SU-DHL-6 (cell line): ENCODE measurements at regions not wholly inside any gene's neighbourhood (a gene's known extent, or its start where the extent isn't known, plus 50 kb on each side); places are given as distances from the start of the nearest gene placed in this dataset.

Experiments used
- EZH2phosphoT487 ChIP-seq: fragments of 200-600 bp; sonication (generic), shearing (Covaris generic); conservative IDR thresholded peaks from 2 replicates; pipeline ENCODE4 v1.6.1; 2018; ENCODE audit warnings: mild to moderate bottlenecking, antibody characterized with exemption, low read length, moderate library complexity, mixed read lengths
- TF ChIP-seq, protein P1 (sequence below): fragments of 200-600 bp; sonication (generic); IDR thresholded peaks from one replicate; pipeline ENCODE4 v1.5.1; 2017; ENCODE audit warnings: antibody characterized with exemption, mild to moderate bottlenecking, low read length, moderate library complexity; ENCODE audit not compliant: insufficient read depth, poor library complexity, severe bottlenecking

DNA sequence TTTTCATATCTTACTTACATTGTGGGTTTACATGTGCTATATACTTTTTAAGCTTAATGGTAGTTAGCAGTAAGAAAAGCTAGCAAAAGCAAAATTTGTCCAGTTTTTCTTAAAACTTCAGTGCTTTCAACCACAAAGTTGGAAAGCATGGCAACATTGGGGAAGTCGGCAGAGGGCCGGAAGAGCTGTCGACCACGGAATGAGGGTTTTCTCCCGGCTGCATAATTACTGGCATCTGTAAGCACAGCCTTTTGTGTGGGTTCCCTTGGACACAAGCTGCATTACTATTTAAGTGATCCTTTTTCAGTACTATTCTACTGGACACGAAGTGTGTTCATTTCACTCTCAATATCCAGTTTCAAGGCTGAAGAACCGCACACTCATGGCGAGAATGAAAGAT, 560.4 kb downstream of the ANKRD50 start:
- TF ChIP-seq, protein P1, sequence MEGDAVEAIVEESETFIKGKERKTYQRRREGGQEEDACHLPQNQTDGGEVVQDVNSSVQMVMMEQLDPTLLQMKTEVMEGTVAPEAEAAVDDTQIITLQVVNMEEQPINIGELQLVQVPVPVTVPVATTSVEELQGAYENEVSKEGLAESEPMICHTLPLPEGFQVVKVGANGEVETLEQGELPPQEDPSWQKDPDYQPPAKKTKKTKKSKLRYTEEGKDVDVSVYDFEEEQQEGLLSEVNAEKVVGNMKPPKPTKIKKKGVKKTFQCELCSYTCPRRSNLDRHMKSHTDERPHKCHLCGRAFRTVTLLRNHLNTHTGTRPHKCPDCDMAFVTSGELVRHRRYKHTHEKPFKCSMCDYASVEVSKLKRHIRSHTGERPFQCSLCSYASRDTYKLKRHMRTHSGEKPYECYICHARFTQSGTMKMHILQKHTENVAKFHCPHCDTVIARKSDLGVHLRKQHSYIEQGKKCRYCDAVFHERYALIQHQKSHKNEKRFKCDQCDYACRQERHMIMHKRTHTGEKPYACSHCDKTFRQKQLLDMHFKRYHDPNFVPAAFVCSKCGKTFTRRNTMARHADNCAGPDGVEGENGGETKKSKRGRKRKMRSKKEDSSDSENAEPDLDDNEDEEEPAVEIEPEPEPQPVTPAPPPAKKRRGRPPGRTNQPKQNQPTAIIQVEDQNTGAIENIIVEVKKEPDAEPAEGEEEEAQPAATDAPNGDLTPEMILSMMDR: no peak
- no peak for TF ChIP-seq EZH2phosphoT487
